ENCODE measurements at regions not wholly inside any gene's neighbourhood (a gene's known extent, or its start where the extent isn't known, plus 50 kb on each side); places are given as distances from the start of the nearest gene placed in this dataset.

DNA sequence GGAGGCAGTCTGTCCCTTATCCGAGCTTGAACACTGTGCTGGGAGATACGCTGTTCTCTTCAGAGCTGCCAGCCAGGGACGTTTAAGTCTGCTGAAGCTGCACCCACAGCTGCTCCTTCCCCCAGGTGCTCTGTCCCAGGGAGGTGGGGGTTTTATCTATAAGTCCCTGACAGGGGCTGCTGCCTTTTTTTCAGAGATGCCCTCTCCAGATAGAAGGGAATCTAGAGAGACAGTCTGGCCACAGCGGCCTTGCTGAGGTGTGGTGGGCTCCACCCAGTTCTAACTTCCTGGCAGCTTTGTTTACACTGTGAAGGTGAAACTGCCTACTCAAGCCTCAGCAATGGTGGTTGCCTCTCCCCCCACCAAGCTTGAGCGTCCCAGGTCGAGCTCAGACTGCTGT lies 319.9 kb upstream of the GRM7 start:
- Histone ChIP-seq H3K9me3 (replicated peaks; ENCODE audit: control insufficient read depth, insufficient read depth, low read length) (no peaks in the 10 kb centered on the region), H3K27ac (ENCODE audit: insufficient read depth, low read depth, low read length) (no peak overlapping the region), H3K79me2 (ENCODE audit: control insufficient read depth, insufficient read depth, low read length) (no peaks in the 10 kb centered on the region), H3K4me1 (ENCODE audit: control insufficient read depth, extremely low read depth, insufficient read depth, low read length) (no peaks in the 10 kb centered on the region), H3K36me3 (ENCODE audit: control insufficient read depth in 2 of 2, extremely low read depth in 1 of 2, insufficient read depth in 2 of 2, low read length in 2 of 2) (no peaks in the 10 kb centered on the region), H3K27me3 (ENCODE audit: control insufficient read depth in 2 of 2, insufficient read depth in 2 of 2, low read length in 2 of 2) (no peaks in the 10 kb centered on the region), H3K4me2 (ENCODE audit: insufficient read depth, low read length) (no peak overlapping the region), H3K9me1 (replicated peaks; ENCODE audit: control insufficient read depth, extremely low read depth, insufficient read depth, low read length) (no peaks in the 10 kb centered on the region), H4K20me1 (replicated peaks; ENCODE audit: control insufficient read depth, extremely low read depth, insufficient read depth, low read length) (no peaks in the 10 kb centered on the region), H3K9ac (replicated peaks; ENCODE audit: extremely low read depth, insufficient read depth, low read length) (no peak overlapping the region), H2AFZ (ENCODE audit: low read depth, low read length) (no peak overlapping the region), H3K4me3 (replicated peaks in 1 of 3; ENCODE audit: insufficient read depth in 1 of 3, low read depth in 1 of 3, low read length in 3 of 3) (no peak overlapping the region)
- TF ChIP-seq JUN (IDR thresholded peaks at IDR 0.05; ENCODE audit: borderline replicate concordance, insufficient read depth, insufficient read length, low read depth) = no peak
- no peak for TF ChIP-seq POLR2A (IDR thresholded peaks at IDR 0.05; ENCODE audit: low read depth, low read length)
- TF ChIP-seq POLR2AphosphoS5 (IDR thresholded peaks at IDR 0.05; ENCODE audit: insufficient read depth, low read depth, low read length) = no peak
- TF ChIP-seq MYC (IDR thresholded peaks at IDR 0.05; ENCODE audit: low read depth, low read length) = no peak
- TF ChIP-seq, protein P1, sequence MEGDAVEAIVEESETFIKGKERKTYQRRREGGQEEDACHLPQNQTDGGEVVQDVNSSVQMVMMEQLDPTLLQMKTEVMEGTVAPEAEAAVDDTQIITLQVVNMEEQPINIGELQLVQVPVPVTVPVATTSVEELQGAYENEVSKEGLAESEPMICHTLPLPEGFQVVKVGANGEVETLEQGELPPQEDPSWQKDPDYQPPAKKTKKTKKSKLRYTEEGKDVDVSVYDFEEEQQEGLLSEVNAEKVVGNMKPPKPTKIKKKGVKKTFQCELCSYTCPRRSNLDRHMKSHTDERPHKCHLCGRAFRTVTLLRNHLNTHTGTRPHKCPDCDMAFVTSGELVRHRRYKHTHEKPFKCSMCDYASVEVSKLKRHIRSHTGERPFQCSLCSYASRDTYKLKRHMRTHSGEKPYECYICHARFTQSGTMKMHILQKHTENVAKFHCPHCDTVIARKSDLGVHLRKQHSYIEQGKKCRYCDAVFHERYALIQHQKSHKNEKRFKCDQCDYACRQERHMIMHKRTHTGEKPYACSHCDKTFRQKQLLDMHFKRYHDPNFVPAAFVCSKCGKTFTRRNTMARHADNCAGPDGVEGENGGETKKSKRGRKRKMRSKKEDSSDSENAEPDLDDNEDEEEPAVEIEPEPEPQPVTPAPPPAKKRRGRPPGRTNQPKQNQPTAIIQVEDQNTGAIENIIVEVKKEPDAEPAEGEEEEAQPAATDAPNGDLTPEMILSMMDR (IDR thresholded peaks at IDR 0.05; ENCODE audit: extremely low read depth in 1 of 2, insufficient read depth in 1 of 2, low read depth in 1 of 2, low read length in 2 of 2) = no peak
- TF ChIP-seq GATA2 (IDR thresholded peaks at IDR 0.05; ENCODE audit: insufficient read depth, insufficient read length, low read depth, low read length) = no peak
- no peak for TF ChIP-seq FOS (IDR thresholded peaks at IDR 0.05; ENCODE audit: borderline replicate concordance, insufficient read depth, low read length)
- TF ChIP-seq, protein P2, sequence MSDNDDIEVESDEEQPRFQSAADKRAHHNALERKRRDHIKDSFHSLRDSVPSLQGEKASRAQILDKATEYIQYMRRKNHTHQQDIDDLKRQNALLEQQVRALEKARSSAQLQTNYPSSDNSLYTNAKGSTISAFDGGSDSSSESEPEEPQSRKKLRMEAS (IDR thresholded peaks at IDR 0.05; ENCODE audit: insufficient read depth, insufficient read length) = no peak
- no peak for TF ChIP-seq EZH2 (IDR thresholded peaks at IDR 0.05; ENCODE audit: borderline replicate concordance, low read depth, low read length, severe bottlenecking)
- ChIA-PET POLR2A (no interaction called here), CTCF (no interaction called here)
- dilution Hi-C loops (cut with MboI; ENCODE audit: extremely low pct_ligation_motif_present, low sequenced_read_pairs) (no loop called here), intact Hi-C loops (cut with micrococcal nuclease) (no loop called here)
- no TSS peak for BruUV-seq (replicated peaks)
- DNase-seq (ENCODE audit: low read depth, low spot score) = no peak
- FAIRE-seq = no peak

Data from endothelial cell of umbilical vein (primary cell).